ENCODE measurements at regions not wholly inside any gene's neighbourhood (a gene's known extent, or its start where the extent isn't known, plus 50 kb on each side); places are given as distances from the start of the nearest gene placed in this dataset.

- no peak for TF ChIP-seq MAX (IDR thresholded peaks at IDR 0.05)
- no peak for TF ChIP-seq USF1 (IDR thresholded peaks at IDR 0.05)
- TF ChIP-seq REST (IDR thresholded peaks at IDR 0.05; ENCODE audit: low read depth): no peak
- no peak for TF ChIP-seq RAD21 (IDR thresholded peaks at IDR 0.05; ENCODE audit: low read depth)
- TF ChIP-seq CREB1 (IDR thresholded peaks at IDR 0.05; ENCODE audit: low read depth): no peak
- no peak for TF ChIP-seq NFIC (IDR thresholded peaks at IDR 0.05)
- no peak for TF ChIP-seq EP300 (IDR thresholded peaks at IDR 0.05; ENCODE audit: borderline replicate concordance)
These were observed 195.7 kb downstream of the ZFP36L2 start for GRCh38 chr2:43030551-43031307.

All from Ishikawa (cell line).